H9 (cell line): ENCODE measurements at regions not wholly inside any gene's neighbourhood (a gene's known extent, or its start where the extent isn't known, plus 50 kb on each side); places are given as distances from the start of the nearest gene placed in this dataset.
"Not testable (repeated sequence)": the region's sequence is repeated elsewhere in the genome, so short reads cannot be mapped to it uniquely, and the experiment has no call there.

Experiments
- DNase-seq: peaks from one replicate; pipeline ENCODE4 v3.0.0-alpha.2; 2017
- H2AFZ ChIP-seq: one replicate; pipeline ENCODE4 v1.6.1; 2013; ENCODE audit warnings: mild to moderate bottlenecking, low read length, control low read depth, moderate library complexity
- H2AK5ac ChIP-seq: 2 replicates; pipeline ENCODE4 v1.6.1; 2013; ENCODE audit warnings: low read length, control low read depth, mixed read lengths; ENCODE audit not compliant: insufficient read length
- H2BK120ac ChIP-seq: one replicate; pipeline ENCODE4 v1.6.1; 2013; ENCODE audit warnings: low read depth, mild to moderate bottlenecking, low read length, control low read depth, inconsistent platforms; ENCODE audit not compliant: poor library complexity, severe bottlenecking
- H2BK12ac ChIP-seq: 2 replicates; pipeline ENCODE4 v1.6.1; 2013; ENCODE audit warnings: low read length, control low read depth, mixed read lengths, low read depth; ENCODE audit not compliant: insufficient read length
- H2BK15ac ChIP-seq: 2 replicates; pipeline ENCODE4 v1.6.1; 2013; ENCODE audit warnings: low read depth, low read length, control low read depth
- H2BK20ac ChIP-seq: one replicate; pipeline ENCODE4 v1.6.1; 2013; ENCODE audit warnings: low read depth, mild to moderate bottlenecking, low read length, control low read depth, inconsistent platforms; ENCODE audit not compliant: poor library complexity, severe bottlenecking
- H2BK5ac ChIP-seq: 2 replicates; pipeline ENCODE4 v1.6.1; 2013; ENCODE audit warnings: low read length, control low read depth, mixed read lengths; ENCODE audit not compliant: insufficient read length
- H3K14ac ChIP-seq: 2 replicates; pipeline ENCODE4 v1.6.1; 2013; ENCODE audit warnings: low read length, control low read depth; ENCODE audit not compliant: insufficient read depth
- H3K18ac ChIP-seq: 2 replicates; pipeline ENCODE4 v1.6.1; 2013; ENCODE audit warnings: low read depth, mild to moderate bottlenecking, mixed read lengths, low read length, control low read depth; ENCODE audit not compliant: insufficient read length
- H3K23ac ChIP-seq: 2 replicates; pipeline ENCODE4 v1.6.1; 2013; ENCODE audit warnings: low read length, control low read depth, mixed read lengths, low read depth; ENCODE audit not compliant: insufficient read length
- H3K23me2 ChIP-seq: 2 replicates; pipeline ENCODE4 v1.6.1; 2013; ENCODE audit warnings: low read depth, mild to moderate bottlenecking, mixed read lengths, low read length, control low read depth; ENCODE audit not compliant: insufficient read length, poor library complexity, severe bottlenecking
- H3K27ac ChIP-seq: 2 replicates; pipeline ENCODE4 v1.5.1; 2013; ENCODE audit warnings: low read length, control low read depth, mixed read lengths, low read depth; ENCODE audit not compliant: insufficient read length
- H3K27me3 ChIP-seq: 2 replicates; pipeline ENCODE4 v1.6.1; 2013; ENCODE audit warnings: low read length, control low read depth, inconsistent platforms; ENCODE audit not compliant: insufficient read depth
- H3K4ac ChIP-seq: 2 replicates; pipeline ENCODE4 v1.6.1; 2013; ENCODE audit warnings: low read depth, mild to moderate bottlenecking, control low read depth, inconsistent platforms, low read length, moderate library complexity
- H3K4me1 ChIP-seq: 2 replicates; pipeline ENCODE4 v1.6.1; 2013; ENCODE audit warnings: low read length, control low read depth, inconsistent platforms; ENCODE audit not compliant: insufficient read depth
- H3K4me2 ChIP-seq: 2 replicates; pipeline ENCODE4 v1.6.1; 2013; ENCODE audit warnings: low read length, control low read depth, mixed read lengths; ENCODE audit not compliant: insufficient read length, insufficient read depth
- H3K56ac ChIP-seq: 2 replicates; pipeline ENCODE4 v1.6.1; 2013; ENCODE audit warnings: low read depth, mild to moderate bottlenecking, mixed read lengths, low read length, control low read depth; ENCODE audit not compliant: insufficient read length
- H3K79me1 ChIP-seq: 2 replicates; pipeline ENCODE4 v1.6.1; 2013; ENCODE audit warnings: low read depth, mild to moderate bottlenecking, moderate library complexity, low read length, control low read depth, inconsistent platforms; ENCODE audit not compliant: insufficient read depth, poor library complexity, severe bottlenecking
- H3K79me2 ChIP-seq: 2 replicates; pipeline ENCODE4 v1.6.1; 2013; ENCODE audit warnings: low read length, control low read depth, inconsistent platforms; ENCODE audit not compliant: insufficient read depth
- H3K9ac ChIP-seq: 2 replicates; pipeline ENCODE4 v1.6.1; 2013; ENCODE audit warnings: low read length, control low read depth, mixed read lengths; ENCODE audit not compliant: insufficient read length; ENCODE audit errors: extremely low read depth
- H3K9me3 ChIP-seq: one replicate; pipeline ENCODE4 v1.6.1; 2013; ENCODE audit warnings: low read depth, low read length, inconsistent platforms; ENCODE audit not compliant: control insufficient read depth
- H3T11ph ChIP-seq: one replicate; pipeline ENCODE4 v1.6.1; 2013; ENCODE audit warnings: mild to moderate bottlenecking, low read length, control low read depth, inconsistent platforms
- H4K20me1 ChIP-seq: one replicate; pipeline ENCODE4 v1.6.1; 2013; ENCODE audit not compliant: control insufficient read depth, insufficient read length, insufficient read depth
- H4K5ac ChIP-seq: 2 replicates; pipeline ENCODE4 v1.6.1; 2013; ENCODE audit warnings: low read depth, mild to moderate bottlenecking, mixed read lengths, low read length, control low read depth; ENCODE audit not compliant: insufficient read length
- H4K8ac ChIP-seq: replicated peaks from 2 replicates; pipeline ENCODE4 v1.6.1; 2013; ENCODE audit warnings: low read length, control low read depth, mixed read lengths, low read depth; ENCODE audit not compliant: insufficient read length
- H4K91ac ChIP-seq: 2 replicates; pipeline ENCODE4 v1.6.1; 2013; ENCODE audit warnings: low read depth, mild to moderate bottlenecking, moderate library complexity, mixed read lengths, low read length, control low read depth; ENCODE audit not compliant: insufficient read length
- H3K27ac Mint-ChIP-seq, 3 experiments: 2 replicates in 2 of 3; 3 replicates in 1 of 3; pipeline ENCODE4 v1.8.0; 2020 to 2021; ENCODE audit warnings: mixed read lengths in 3 of 3, mild to moderate bottlenecking in 1 of 3, moderate library complexity in 1 of 3
- H3K27me3 Mint-ChIP-seq: 2 replicates; pipeline ENCODE4 v1.8.0; 2021; ENCODE audit warnings: low read depth, mild to moderate bottlenecking, moderate library complexity, mixed read lengths
- H3K36me3 Mint-ChIP-seq, 3 experiments: 2 replicates in 2 of 3; 3 replicates in 1 of 3; pipeline ENCODE4 v1.8.0; 2020 to 2021; ENCODE audit warnings: low read depth in 3 of 3, mixed read lengths in 3 of 3; ENCODE audit not compliant: insufficient read depth in 1 of 3
- H3K4me1 Mint-ChIP-seq, 2 experiments: 2 replicates each; pipeline ENCODE4 v1.8.0; 2020; ENCODE audit warnings: mixed read lengths in 2 of 2
- H3K4me3 Mint-ChIP-seq, 2 experiments: 2 replicates in 1 of 2; 3 replicates in 1 of 2; pipeline ENCODE4 v1.8.0; 2020 to 2021; ENCODE audit warnings: mild to moderate bottlenecking in 2 of 2, mixed read lengths in 2 of 2, moderate library complexity in 1 of 2
- H3K9me3 Mint-ChIP-seq, 2 experiments: 2 replicates in 1 of 2; 3 replicates in 1 of 2; pipeline ENCODE4 v1.8.0; 2020; ENCODE audit warnings: mild to moderate bottlenecking in 2 of 2, mixed read lengths in 2 of 2, moderate library complexity in 1 of 2
- CTCF ChIP-seq: fragments of 200-600 bp; sonication (generic); conservative IDR thresholded peaks from 3 replicates; pipeline ENCODE4 v1.8.0; 2021; ENCODE audit warnings: antibody characterized with exemption, mild to moderate bottlenecking
- WGBS: extraction: QIAGEN DNeasy Blood & Tissue Kit; methylation state at CpG from one replicate; pipeline ENCODE4 v1.1.7; 2013; ENCODE audit warnings: missing lambda C conversion rate, low lambda C conversion rate, mixed read lengths; ENCODE audit not compliant: insufficient read length; ENCODE audit errors: extremely low coverage; 5-methylcytosine and 5-hydroxymethylcytosine counted together

- no peak overlapping the region for H2BK120ac ChIP-seq
- H2BK20ac ChIP-seq = no peak overlapping the region
- H4K8ac ChIP-seq = no peak overlapping the region
- H2AFZ ChIP-seq = no peak overlapping the region
- no peak overlapping the region for H3K56ac ChIP-seq
- no peaks in the 10 kb centered on the region for H3K27me3 ChIP-seq
- no peak overlapping the region for H2AK5ac ChIP-seq
- DNase-seq = no peak
- H3K18ac ChIP-seq = no peak overlapping the region
- no peaks in the 10 kb centered on the region for H3K23me2 ChIP-seq
- no peak overlapping the region for H3K9ac ChIP-seq
- no peak overlapping the region for H3K27ac ChIP-seq
- no peak overlapping the region for H4K5ac ChIP-seq
- no peaks in the 10 kb centered on the region for H4K20me1 ChIP-seq
- H3K27ac Mint-ChIP-seq = no peak overlapping the region; a peak in 1 of 7 replicates
- H3K4me2 ChIP-seq = no peak overlapping the region
- no peak overlapping the region for H3K14ac ChIP-seq
- H2BK5ac ChIP-seq = no peak overlapping the region
- H3K4me3 Mint-ChIP-seq = no peak overlapping the region
- no peaks in the 10 kb centered on the region for H3K27me3 Mint-ChIP-seq
- no peak for TF ChIP-seq CTCF
- no peaks in the 10 kb centered on the region for H3K79me1 ChIP-seq
- WGBS = no CpG with 5 or more reads among the region's 12 CpGs
- no peak overlapping the region for H3T11ph ChIP-seq
- H3K4ac ChIP-seq = no peak overlapping the region
- H3K9me3 ChIP-seq = no peaks in the 10 kb centered on the region
- H2BK15ac ChIP-seq = no peak overlapping the region
- H3K79me2 ChIP-seq = no peaks in the 10 kb centered on the region
- H3K4me1 ChIP-seq = no peaks in the 10 kb centered on the region
- no peaks in the 10 kb centered on the region; a peak in 1 of 7 replicates for H3K36me3 Mint-ChIP-seq
- H3K23ac ChIP-seq = no peak overlapping the region
- no peaks in the 10 kb centered on the region for H3K4me1 Mint-ChIP-seq
- H3K9me3 Mint-ChIP-seq = no peaks in the 10 kb centered on the region
- no peak overlapping the region for H4K91ac ChIP-seq
- no peak overlapping the region for H2BK12ac ChIP-seq
Measured at GRCh38 chr3:61429106-61429505, 132.3 kb upstream of the PTPRG start.

GRCh38 chr3:61434901-61435300 lies 126.5 kb upstream of the PTPRG start:
- not testable (repeated sequence) for H2BK120ac ChIP-seq, H3K4me2 ChIP-seq, H4K8ac ChIP-seq, H3K4me3 Mint-ChIP-seq, H2BK20ac ChIP-seq, H2AK5ac ChIP-seq, H3K9ac ChIP-seq, H4K20me1 ChIP-seq, H3K4me1 Mint-ChIP-seq, H3K23ac ChIP-seq, H3K27ac Mint-ChIP-seq, H2BK15ac ChIP-seq, H2AFZ ChIP-seq, H3K27me3 Mint-ChIP-seq, H3K27ac ChIP-seq, H4K91ac ChIP-seq, H3K79me1 ChIP-seq, H2BK12ac ChIP-seq, DNase-seq, H3K79me2 ChIP-seq, H3K23me2 ChIP-seq, H3T11ph ChIP-seq, H2BK5ac ChIP-seq, H3K4me1 ChIP-seq, H3K27me3 ChIP-seq, H3K9me3 ChIP-seq, H3K14ac ChIP-seq, H3K56ac ChIP-seq, H4K5ac ChIP-seq, H3K18ac ChIP-seq, H3K4ac ChIP-seq
- Mint-ChIP-seq H3K9me3 (peaks cover 14 to 19% of the 10 kb centered on the region in 2 experiments), H3K36me3 (peaks cover 4 to 15% (median 6%) of the 10 kb centered on the region in 3 experiments; a peak in 6 of 7 replicates)
- no CpG with 5 or more reads among the region's 28 CpGs for WGBS
